ENCODE measurements at regions not wholly inside any gene's neighbourhood (a gene's known extent, or its start where the extent isn't known, plus 50 kb on each side); places are given as distances from the start of the nearest gene placed in this dataset.

GRCh38 chr17:73990290-73990689, 213.2 kb upstream of the RPL38 start:
- Mint-ChIP-seq H3K27ac (no peak overlapping the region), H3K27me3 (ENCODE audit: low read depth) (peaks cover 26% of the 10 kb centered on the region), H3K36me3 (no peaks in the 10 kb centered on the region), H3K4me1 (no peaks in the 10 kb centered on the region), H3K9me3 (no peaks in the 10 kb centered on the region), H3K4me3 (no peak overlapping the region)
- TF ChIP-seq CTCF (IDR thresholded peaks at IDR 0.05; ENCODE audit: unreplicated experiment), result no peak
- DNase-seq (ENCODE audit: low spot score in 2 of 2, unreplicated experiment in 2 of 2), result no peak

GRCh38 chr17:73991260-73991659, 212.2 kb upstream of the RPL38 start:
- no peak overlapping the region for H3K4me3 Mint-ChIP-seq
- DNase-seq (ENCODE audit: low spot score in 2 of 2, unreplicated experiment in 2 of 2), result no peak
- H3K36me3 Mint-ChIP-seq, result no peaks in the 10 kb centered on the region
- TF ChIP-seq CTCF (IDR thresholded peaks at IDR 0.05; ENCODE audit: unreplicated experiment), result no peak
- no peaks in the 10 kb centered on the region for H3K9me3 Mint-ChIP-seq
- H3K4me1 Mint-ChIP-seq, result no peaks in the 10 kb centered on the region
- H3K27ac Mint-ChIP-seq, result no peak overlapping the region
- peaks cover 26% of the 10 kb centered on the region for H3K27me3 Mint-ChIP-seq (ENCODE audit: low read depth)

- Mint-ChIP-seq H3K4me3 (no peak overlapping the region), H3K9me3 (no peaks in the 10 kb centered on the region), H3K27me3 (ENCODE audit: low read depth) (peaks cover 19% of the 10 kb centered on the region), H3K36me3 (no peaks in the 10 kb centered on the region), H3K4me1 (peaks cover 15% of the 10 kb centered on the region), H3K27ac (no peak overlapping the region)
- DNase-seq (ENCODE audit: low spot score in 2 of 2, unreplicated experiment in 2 of 2), result no peak
- TF ChIP-seq CTCF (IDR thresholded peaks at IDR 0.05; ENCODE audit: unreplicated experiment), result no peak
Measured at GRCh38 chr17:73994946-73995345, 208.5 kb upstream of the RPL38 start.

GRCh38 chr17:73997059-73997458, 206.4 kb upstream of the RPL38 start:
- no peak for DNase-seq (ENCODE audit: low spot score in 2 of 2, unreplicated experiment in 2 of 2)
- H3K27ac Mint-ChIP-seq, result no peak overlapping the region
- TF ChIP-seq CTCF (IDR thresholded peaks at IDR 0.05; ENCODE audit: unreplicated experiment), result no peak
- no peak overlapping the region for H3K4me3 Mint-ChIP-seq
- H3K9me3 Mint-ChIP-seq, result no peaks in the 10 kb centered on the region
- peaks cover 15% of the 10 kb centered on the region for H3K4me1 Mint-ChIP-seq
- no peaks in the 10 kb centered on the region for H3K36me3 Mint-ChIP-seq
- H3K27me3 Mint-ChIP-seq (ENCODE audit: low read depth), result peaks cover 22% of the 10 kb centered on the region

DNA sequence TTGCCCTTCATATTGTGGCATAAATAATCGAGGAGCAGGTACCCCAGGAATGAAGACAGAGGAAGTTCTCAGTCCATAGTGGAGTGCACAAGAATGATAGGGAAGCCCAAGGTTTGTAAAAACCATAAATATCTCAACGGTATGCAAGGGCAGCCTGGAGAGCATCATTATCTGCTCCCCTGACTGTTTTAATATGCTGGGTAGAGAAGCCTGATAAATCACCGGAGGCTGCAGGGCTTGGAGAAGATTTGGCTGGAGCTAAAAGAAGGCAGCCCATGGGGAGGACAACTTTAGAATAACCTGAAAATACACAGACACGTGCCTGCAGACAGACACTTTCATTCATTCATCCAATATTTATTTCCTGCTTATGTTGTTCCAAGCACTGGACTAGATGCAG, 205.2 kb upstream of the RPL38 start:
- H3K27ac Mint-ChIP-seq, result no peak overlapping the region
- no peak overlapping the region for H3K4me3 Mint-ChIP-seq
- no peak for DNase-seq (ENCODE audit: low spot score in 2 of 2, unreplicated experiment in 2 of 2)
- H3K4me1 Mint-ChIP-seq, result peaks cover 15% of the 10 kb centered on the region
- no peaks in the 10 kb centered on the region for H3K36me3 Mint-ChIP-seq
- TF ChIP-seq CTCF (IDR thresholded peaks at IDR 0.05; ENCODE audit: unreplicated experiment), result no peak
- H3K27me3 Mint-ChIP-seq (ENCODE audit: low read depth), result peaks cover 18% of the 10 kb centered on the region
- H3K9me3 Mint-ChIP-seq, result no peaks in the 10 kb centered on the region
